GM21825 (cell line): ENCODE measurements at regions not wholly inside any gene's neighbourhood (a gene's known extent, or its start where the extent isn't known, plus 50 kb on each side); places are given as distances from the start of the nearest gene placed in this dataset.
"Not testable (repeated sequence)": the region's sequence is repeated elsewhere in the genome, so short reads cannot be mapped to it uniquely, and the experiment has no call there.

Source experiments
- ATAC-seq: cut with Tn5 transposase; IDR thresholded peaks from one replicate; pipeline ENCODE4 v1.9.1; 2021; ENCODE audit warnings: mild to moderate bottlenecking, moderate library complexity; ENCODE audit not compliant: unreplicated experiment

- ATAC-seq, result no peak
These were observed 152.3 kb upstream of the EGLN3 start for GRCh38 chr14:34103176-34103575.

GRCh38 chr14:34099635-34100034 lies 148.8 kb upstream of the EGLN3 start:
- ATAC-seq, result no peak

GRCh38 chr14:34098985-34099349 lies 148.1 kb upstream of the EGLN3 start:
- ATAC-seq, result no peak

- no peak for ATAC-seq
These were observed 147.4 kb upstream of the EGLN3 start for GRCh38 chr14:34098045-34098984.

GRCh38 chr14:34097644-34098043 lies 146.8 kb upstream of the EGLN3 start:
- no peak for ATAC-seq

GRCh38 chr14:34094384-34094783 lies 143.5 kb upstream of the EGLN3 start:
- ATAC-seq, result no peak

- ATAC-seq, result no peak
These were observed 143.0 kb upstream of the EGLN3 start for GRCh38 chr14:34093883-34094282.

GRCh38 chr14:34090451-34090850 lies 139.6 kb upstream of the EGLN3 start:
- no peak for ATAC-seq

- no peak for ATAC-seq
These were observed 138.0 kb upstream of the EGLN3 start for GRCh38 chr14:34088914-34089313.

- peak; percentile 63 for ATAC-seq
These were observed 136.7 kb upstream of the EGLN3 start for GRCh38 chr14:34087571-34087970.

- ATAC-seq, result no peak
These were observed 135.4 kb upstream of the EGLN3 start for GRCh38 chr14:34086223-34086757.

GRCh38 chr14:34085695-34086094 lies 134.8 kb upstream of the EGLN3 start:
- no peak for ATAC-seq

GRCh38 chr14:34081576-34082136 lies 130.8 kb upstream of the EGLN3 start:
- ATAC-seq, result no peak

GRCh38 chr14:34081101-34081575 lies 130.3 kb upstream of the EGLN3 start:
- no peak for ATAC-seq

- ATAC-seq, result not testable (repeated sequence)
These were observed 128.8 kb upstream of the EGLN3 start for GRCh38 chr14:34079643-34080042.

GRCh38 chr14:34078117-34078743 lies 127.4 kb upstream of the EGLN3 start:
- no peak for ATAC-seq

GRCh38 chr14:34075826-34076225 lies 125.0 kb upstream of the EGLN3 start:
- no peak for ATAC-seq

GRCh38 chr14:34075042-34075744 lies 124.3 kb upstream of the EGLN3 start:
- ATAC-seq, result peak; percentile 63

GRCh38 chr14:34072921-34073320 lies 122.0 kb upstream of the EGLN3 start:
- ATAC-seq, result no peak

GRCh38 chr14:34072401-34072800 lies 121.5 kb upstream of the EGLN3 start:
- no peak for ATAC-seq

- no peak for ATAC-seq
These were observed 120.1 kb upstream of the EGLN3 start for GRCh38 chr14:34070917-34071407.
